Testis (tissue), 2 donors: ENCODE measurements at regions not wholly inside any gene's neighbourhood (a gene's known extent, or its start where the extent isn't known, plus 50 kb on each side); places are given as distances from the start of the nearest gene placed in this dataset.
A peak's percentile ranks its signal among the peaks of the same experiment; 100 is the strongest.
"Not testable (repeated sequence)": the region's sequence is repeated elsewhere in the genome, so short reads cannot be mapped to it uniquely, and the experiment has no call there.

ENCODE experiments used
- DNase-seq: peaks from one replicate; pipeline ENCODE4 v3.0.0-alpha.2; 2019
- H3K27ac ChIP-seq, 2 donors: fragments of 200-600 bp; sonication (generic); one replicate each; pipeline ENCODE4 v1.5.1; 2019
- H3K27me3 ChIP-seq: fragments of 200-600 bp; sonication (generic); one replicate; pipeline ENCODE4 v1.5.1; 2019
- H3K36me3 ChIP-seq: fragments of 200-600 bp; sonication (generic); one replicate; pipeline ENCODE4 v1.5.1; 2017; ENCODE audit warnings: low read depth; ENCODE audit errors: missing control alignments
- H3K4me1 ChIP-seq: fragments of 200-600 bp; sonication (generic); one replicate; pipeline ENCODE4 v1.5.1; 2019
- H3K4me3 ChIP-seq, 2 donors: fragments of 200-600 bp; sonication (generic); one replicate each; pipeline ENCODE4 v1.5.1; 2017 to 2019
- H3K9me3 ChIP-seq: fragments of 200-600 bp; sonication (generic); one replicate; pipeline ENCODE4 v1.5.1; 2017
- POLR2A ChIP-seq: fragments of 450-650 bp; IDR thresholded peaks from one replicate; pipeline ENCODE4 v1.6.1; 2017; ENCODE audit warnings: antibody characterized with exemption, mild to moderate bottlenecking, moderate library complexity
- WGBS, 2 donors: methylation state at CpG; one replicate each; pipeline ENCODE4 v1.1.5; 2018; 5-methylcytosine and 5-hydroxymethylcytosine counted together
- intact Hi-C: fragments of 100-400 bp; cut with DNase I; formaldehyde crosslinking; loops from one replicate; pipeline ENCODE4 v1.15.1; 2023; ENCODE audit warnings: low total_unique reads
- TF ChIP-seq, protein P1 (sequence below), 3 experiments: fragments of 450-650 bp in 2 of 3; fragments of 200-600 bp in 1 of 3; sonication (generic) in 1 of 3; IDR thresholded peaks; one replicate each; pipeline ENCODE4 v1.5.1; 2016 to 2019; ENCODE audit warnings: antibody characterized with exemption in 3 of 3, mild to moderate bottlenecking in 2 of 3, moderate library complexity in 1 of 3

DNA sequence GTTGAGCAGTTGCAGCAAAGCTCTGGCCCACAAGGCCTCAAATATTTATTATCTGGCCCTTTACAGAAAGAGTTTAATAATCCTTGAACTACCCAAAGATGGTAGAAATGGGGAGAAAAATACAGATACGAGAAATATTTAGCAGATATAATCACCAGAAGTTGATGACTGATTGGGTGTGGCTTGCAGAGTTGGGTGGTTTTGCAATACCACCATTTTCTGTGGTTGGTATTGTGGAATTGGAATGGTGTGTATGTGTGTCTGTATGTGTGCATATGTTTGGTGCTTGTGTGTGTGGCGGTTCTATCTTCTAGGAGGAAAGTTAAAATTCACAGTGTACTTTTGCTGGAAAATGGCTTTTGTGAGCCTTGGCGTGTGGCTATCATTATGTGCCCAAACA lies 85.4 kb upstream of the MANSC4 start:
- no peak overlapping the region for H3K4me3 ChIP-seq
- WGBS, 2 donors: 90% methylated on average over 3 of the region's 3 CpGs

DNA sequence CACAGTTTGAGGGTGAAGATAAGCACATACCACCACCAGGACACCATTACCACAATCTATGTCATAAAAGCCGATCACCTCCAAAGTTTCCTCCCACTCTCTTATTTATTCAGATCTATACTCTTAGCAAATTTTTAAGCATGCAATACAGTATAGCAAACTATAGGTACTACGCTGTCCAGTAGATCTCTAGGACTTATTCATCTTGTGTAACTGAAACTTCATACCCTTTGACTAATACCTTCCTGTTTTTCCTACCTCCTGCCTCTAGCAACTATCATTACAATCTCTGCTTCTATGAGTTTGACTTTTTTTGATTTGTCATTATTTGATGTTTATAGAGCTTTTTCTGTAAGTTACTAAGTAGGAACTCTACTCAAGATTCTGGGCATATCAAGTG lies 84.5 kb upstream of the MANSC4 start:
- Histone ChIP-seq H3K9me3 (no peaks in the 10 kb centered on the region), H3K27me3 (no peaks in the 10 kb centered on the region), H3K36me3 (no peaks in the 10 kb centered on the region), H3K4me3 (no peak overlapping the region), H3K4me1 (no peaks in the 10 kb centered on the region), H3K27ac (no peak overlapping the region)
- intact Hi-C loops: no loop called here
- DNase-seq: no peak
- WGBS, 2 donors: 84 to 96% methylated on average over 2 of the region's 2 CpGs
- TF ChIP-seq POLR2A: no peak
- TF ChIP-seq, protein P1, sequence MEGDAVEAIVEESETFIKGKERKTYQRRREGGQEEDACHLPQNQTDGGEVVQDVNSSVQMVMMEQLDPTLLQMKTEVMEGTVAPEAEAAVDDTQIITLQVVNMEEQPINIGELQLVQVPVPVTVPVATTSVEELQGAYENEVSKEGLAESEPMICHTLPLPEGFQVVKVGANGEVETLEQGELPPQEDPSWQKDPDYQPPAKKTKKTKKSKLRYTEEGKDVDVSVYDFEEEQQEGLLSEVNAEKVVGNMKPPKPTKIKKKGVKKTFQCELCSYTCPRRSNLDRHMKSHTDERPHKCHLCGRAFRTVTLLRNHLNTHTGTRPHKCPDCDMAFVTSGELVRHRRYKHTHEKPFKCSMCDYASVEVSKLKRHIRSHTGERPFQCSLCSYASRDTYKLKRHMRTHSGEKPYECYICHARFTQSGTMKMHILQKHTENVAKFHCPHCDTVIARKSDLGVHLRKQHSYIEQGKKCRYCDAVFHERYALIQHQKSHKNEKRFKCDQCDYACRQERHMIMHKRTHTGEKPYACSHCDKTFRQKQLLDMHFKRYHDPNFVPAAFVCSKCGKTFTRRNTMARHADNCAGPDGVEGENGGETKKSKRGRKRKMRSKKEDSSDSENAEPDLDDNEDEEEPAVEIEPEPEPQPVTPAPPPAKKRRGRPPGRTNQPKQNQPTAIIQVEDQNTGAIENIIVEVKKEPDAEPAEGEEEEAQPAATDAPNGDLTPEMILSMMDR (IDR thresholded peaks at IDR 0.05): no peak

More for the DNA sequence above, 85.4 kb upstream of the MANSC4 start:
- intact Hi-C loops: no loop called here
- Histone ChIP-seq H3K9me3 (no peaks in the 10 kb centered on the region), H3K27ac (no peak overlapping the region), H3K36me3 (no peaks in the 10 kb centered on the region), H3K4me1 (no peaks in the 10 kb centered on the region), H3K27me3 (no peaks in the 10 kb centered on the region)
- no peak for DNase-seq
- TF ChIP-seq, protein P1 (IDR thresholded peaks at IDR 0.05): no peak
- no peak for TF ChIP-seq POLR2A

DNA sequence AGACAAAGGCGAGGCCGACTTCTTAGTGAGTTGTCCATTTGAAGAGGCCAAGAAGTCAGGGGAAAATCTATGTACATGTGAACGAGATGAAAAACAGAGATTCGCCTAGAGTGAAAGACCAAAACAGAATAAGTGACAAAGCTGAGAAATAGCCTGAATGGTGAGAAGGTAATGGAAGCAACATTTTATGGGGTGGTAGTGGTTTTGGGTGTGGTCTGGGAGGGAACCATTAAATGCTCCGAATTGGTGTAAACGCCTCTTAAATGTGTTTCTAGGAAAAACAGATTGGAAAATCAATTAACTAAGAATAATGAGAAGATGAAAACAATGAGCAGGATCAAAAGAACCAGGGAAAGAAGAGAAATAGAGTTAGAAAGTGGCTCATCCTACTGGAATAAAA lies 83.8 kb upstream of the MANSC4 start:
- intact Hi-C loops: no loop called here
- Histone ChIP-seq H3K36me3 (no peaks in the 10 kb centered on the region), H3K4me1 (no peaks in the 10 kb centered on the region), H3K9me3 (no peaks in the 10 kb centered on the region), H3K27me3 (no peaks in the 10 kb centered on the region), H3K4me3 (no peak overlapping the region), H3K27ac (no peak overlapping the region)
- TF ChIP-seq POLR2A: no peak
- TF ChIP-seq, protein P1 (IDR thresholded peaks at IDR 0.05): no peak
- 90 to 97% methylated on average over 6 of the region's 6 CpGs for WGBS, 2 donors
- no peak for DNase-seq

DNA sequence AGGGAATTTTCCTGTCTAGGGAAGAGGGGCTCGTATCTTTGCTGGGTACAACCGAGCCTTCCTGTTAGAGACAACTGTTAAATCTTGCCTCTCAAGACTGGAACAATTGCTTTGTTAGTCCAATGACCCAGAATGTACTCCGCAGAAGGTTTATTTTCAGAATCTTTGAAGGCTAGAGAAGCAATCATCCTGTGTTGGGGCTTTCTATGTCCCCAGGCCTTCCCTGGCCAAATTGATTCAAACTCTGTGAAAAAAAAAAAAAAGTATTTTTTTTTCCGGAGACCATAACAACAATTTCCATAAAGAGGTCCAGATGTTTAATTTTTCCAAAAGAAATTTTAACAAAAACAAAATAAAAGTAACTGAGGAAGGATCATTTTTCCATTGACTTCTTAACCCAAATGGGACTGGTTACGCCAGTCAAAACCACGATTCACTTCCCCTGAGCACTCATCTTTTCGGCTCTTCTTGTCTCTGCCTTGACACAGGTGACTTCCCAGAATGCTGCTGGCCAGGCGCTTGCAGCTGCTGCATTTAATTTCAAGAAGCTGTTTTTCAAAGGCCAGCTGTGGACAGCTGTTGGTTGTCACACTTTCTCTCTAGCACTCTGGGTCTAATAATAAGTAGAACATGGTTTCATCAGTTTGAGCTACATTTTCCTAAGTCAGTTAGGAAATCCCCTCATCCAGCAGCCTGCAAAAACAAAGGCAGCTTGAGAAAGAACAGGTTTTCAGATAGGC lies 81.6 kb upstream of the MANSC4 start:
- no peak for TF ChIP-seq POLR2A
- TF ChIP-seq, protein P1 (IDR thresholded peaks at IDR 0.05): no peak
- Histone ChIP-seq H3K4me3 (no peak overlapping the region), H3K36me3 (no peaks in the 10 kb centered on the region), H3K4me1 (no peaks in the 10 kb centered on the region), H3K9me3 (no peaks in the 10 kb centered on the region), H3K27me3 (no peaks in the 10 kb centered on the region), H3K27ac (no peak overlapping the region)
- peak; percentile 78 for DNase-seq
- 50 to 55% methylated on average over 8 of the region's 8 CpGs for WGBS, 2 donors
- intact Hi-C loops: no loop called here

DNA sequence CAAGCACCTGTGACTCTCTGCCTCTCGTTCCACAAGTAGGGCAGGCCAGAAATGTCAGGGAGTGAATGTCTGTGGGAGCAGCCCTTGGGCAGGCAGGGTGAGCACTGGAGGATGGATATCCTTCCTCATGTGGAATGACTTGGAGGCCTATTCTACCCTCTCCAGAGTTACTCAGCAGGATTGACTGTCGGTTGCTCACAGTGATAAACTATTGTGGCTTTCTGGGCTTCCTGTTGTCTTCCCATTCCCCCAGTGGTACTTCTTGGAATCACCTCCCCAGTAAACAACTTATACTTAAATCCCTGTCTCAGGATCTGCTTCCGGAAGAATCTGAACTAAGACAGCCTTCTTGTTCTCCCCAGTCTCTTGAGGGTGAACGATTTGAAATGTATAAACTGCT lies 79.6 kb upstream of the MANSC4 start:
- Histone ChIP-seq H3K27me3 (no peaks in the 10 kb centered on the region), H3K36me3 (no peaks in the 10 kb centered on the region), H3K9me3 (no peaks in the 10 kb centered on the region), H3K4me1 (no peaks in the 10 kb centered on the region), H3K4me3 (no peak overlapping the region), H3K27ac (no peak overlapping the region)
- no peak for DNase-seq
- WGBS, 2 donors: 90 to 94% methylated on average over 4 of the region's 4 CpGs
- intact Hi-C loops: no loop called here
- TF ChIP-seq, protein P1 (IDR thresholded peaks at IDR 0.05): no peak
- TF ChIP-seq POLR2A: no peak

DNA sequence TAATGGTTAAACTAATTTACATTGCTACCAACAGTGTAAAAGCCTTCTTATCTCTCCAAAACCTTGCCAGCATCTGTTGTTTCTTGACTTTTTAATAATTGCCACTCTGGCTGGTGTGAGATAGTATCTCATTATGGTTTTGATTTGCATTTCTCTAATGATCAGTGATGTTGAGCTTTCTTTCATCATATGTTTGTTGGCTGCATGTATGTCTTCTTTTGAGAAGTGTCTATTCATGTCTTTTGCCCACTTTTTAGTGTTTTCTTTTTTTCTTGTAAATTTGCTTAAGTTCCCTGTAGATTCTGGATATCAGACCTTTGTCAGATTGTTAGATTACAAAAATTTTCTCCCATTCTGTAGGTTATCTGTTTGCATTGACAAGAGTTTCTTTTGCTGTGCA lies 77.0 kb upstream of the MANSC4 start:
- H3K27ac ChIP-seq, H3K27me3 ChIP-seq, intact Hi-C loops: not testable (repeated sequence)

More for the DNA sequence above, 77.0 kb upstream of the MANSC4 start:
- H3K9me3 ChIP-seq, H3K4me1 ChIP-seq, H3K36me3 ChIP-seq, DNase-seq, H3K4me3 ChIP-seq: not testable (repeated sequence)
